Tibial artery (tissue), 4 donors: ENCODE measurements at regions not wholly inside any gene's neighbourhood (a gene's known extent, or its start where the extent isn't known, plus 50 kb on each side); places are given as distances from the start of the nearest gene placed in this dataset.

Source experiments
- DNase-seq, 2 donors: peaks; one replicate each; pipeline ENCODE4 v3.0.0-alpha.2; 2019
- H3K27ac ChIP-seq, 2 donors: fragments of 200-600 bp; sonication (generic) in 1 of 2; 1 replicate in 1 of 2; 2 replicates in 1 of 2; pipeline ENCODE4 v1.5.1; 2018 to 2019; ENCODE audit warnings: mild to moderate bottlenecking in 1 of 2
- H3K27me3 ChIP-seq, 2 donors: fragments of 200-600 bp; sonication (generic) in 1 of 2; one replicate each; pipeline versions ENCODE4 v1.5.1 to v1.6.0; 2016 to 2019
- H3K36me3 ChIP-seq, 3 donors: fragments of 200-600 bp; sonication (generic) in 2 of 3; one replicate each; pipeline ENCODE4 v1.5.1; 2016 to 2019; ENCODE audit warnings: mild to moderate bottlenecking in 2 of 3
- H3K4me1 ChIP-seq, 4 donors: fragments of 200-600 bp; sonication (generic) in 2 of 4; 1 replicate in 3 of 4; 2 replicates in 1 of 4; pipeline ENCODE4 v1.5.1; 2016 to 2019
- H3K4me3 ChIP-seq, 2 donors: fragments of 200-600 bp; sonication (generic) in 1 of 2; 1 replicate in 1 of 2; 2 replicates in 1 of 2; pipeline ENCODE4 v1.5.1; 2018 to 2019; ENCODE audit warnings: mild to moderate bottlenecking in 2 of 2
- H3K9me3 ChIP-seq, 3 donors: fragments of 200-600 bp; sonication (generic) in 1 of 3; one replicate each; pipeline ENCODE4 v1.5.1; 2016 to 2019
- intact Hi-C: fragments of 100-400 bp; cut with DNase I; formaldehyde crosslinking; loops from one replicate; pipeline ENCODE4 v1.15.0; 2023; ENCODE audit warnings: low total_unique reads
- TF ChIP-seq, protein P1 (sequence below), 2 experiments: fragments of 200-600 bp in 1 of 2; fragments of 450-650 bp in 1 of 2; IDR thresholded peaks; one replicate each; pipeline ENCODE4 v1.5.1; 2017 to 2019; ENCODE audit warnings: antibody characterized with exemption in 2 of 2, mild to moderate bottlenecking in 1 of 2, moderate library complexity in 1 of 2

DNA sequence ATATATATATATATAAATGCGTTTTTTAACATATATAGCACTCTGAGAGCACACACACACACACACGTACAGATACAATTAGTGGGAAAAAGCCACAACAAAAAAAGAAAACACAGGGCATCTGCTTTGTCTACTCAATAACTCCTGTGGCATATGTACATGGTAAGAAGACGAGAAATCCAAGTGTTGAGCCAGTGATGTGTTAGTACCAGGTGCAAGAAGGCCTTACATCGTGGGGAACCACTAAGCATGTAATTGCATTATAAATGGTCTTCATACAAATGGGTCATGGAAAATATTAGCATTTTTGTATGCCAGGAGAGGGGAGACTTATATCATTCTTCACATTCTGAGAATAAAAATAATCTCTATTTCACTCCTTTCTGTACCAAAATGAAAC is 62.7 kb upstream of the FAM47B start:
- TF ChIP-seq, protein P1, sequence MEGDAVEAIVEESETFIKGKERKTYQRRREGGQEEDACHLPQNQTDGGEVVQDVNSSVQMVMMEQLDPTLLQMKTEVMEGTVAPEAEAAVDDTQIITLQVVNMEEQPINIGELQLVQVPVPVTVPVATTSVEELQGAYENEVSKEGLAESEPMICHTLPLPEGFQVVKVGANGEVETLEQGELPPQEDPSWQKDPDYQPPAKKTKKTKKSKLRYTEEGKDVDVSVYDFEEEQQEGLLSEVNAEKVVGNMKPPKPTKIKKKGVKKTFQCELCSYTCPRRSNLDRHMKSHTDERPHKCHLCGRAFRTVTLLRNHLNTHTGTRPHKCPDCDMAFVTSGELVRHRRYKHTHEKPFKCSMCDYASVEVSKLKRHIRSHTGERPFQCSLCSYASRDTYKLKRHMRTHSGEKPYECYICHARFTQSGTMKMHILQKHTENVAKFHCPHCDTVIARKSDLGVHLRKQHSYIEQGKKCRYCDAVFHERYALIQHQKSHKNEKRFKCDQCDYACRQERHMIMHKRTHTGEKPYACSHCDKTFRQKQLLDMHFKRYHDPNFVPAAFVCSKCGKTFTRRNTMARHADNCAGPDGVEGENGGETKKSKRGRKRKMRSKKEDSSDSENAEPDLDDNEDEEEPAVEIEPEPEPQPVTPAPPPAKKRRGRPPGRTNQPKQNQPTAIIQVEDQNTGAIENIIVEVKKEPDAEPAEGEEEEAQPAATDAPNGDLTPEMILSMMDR (IDR thresholded peaks at IDR 0.05): no peak
- DNase-seq: no peak
- H3K4me1 ChIP-seq: peaks cover 0 to 10% (median 0%) of the 10 kb centered on the region in 4 donors
- intact Hi-C loops: no loop called here
- no peak overlapping the region for H3K4me3 ChIP-seq
- no peaks in the 10 kb centered on the region for H3K27me3 ChIP-seq
- H3K27ac ChIP-seq: no peak overlapping the region
- H3K9me3 ChIP-seq: no peaks in the 10 kb centered on the region
- H3K36me3 ChIP-seq: no peaks in the 10 kb centered on the region

DNA sequence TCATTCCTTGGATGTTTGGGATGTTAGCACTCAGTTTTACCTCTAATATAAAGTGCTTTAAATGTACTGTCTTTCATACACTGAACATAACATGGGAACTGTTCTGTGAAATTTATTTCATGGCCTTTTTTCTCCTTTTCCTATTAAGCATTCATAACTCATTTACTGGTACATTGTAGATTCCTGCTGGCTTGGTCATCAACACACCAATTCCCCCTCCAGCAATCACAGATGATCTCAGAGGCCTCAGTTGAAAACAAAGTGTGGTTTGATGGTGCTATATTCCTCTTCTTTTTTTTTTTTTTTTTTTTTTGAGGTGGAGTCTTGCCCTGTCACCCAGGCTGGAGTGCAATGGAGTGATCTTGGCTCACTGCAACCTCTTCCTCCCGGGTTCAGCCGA is 61.9 kb upstream of the FAM47B start:
- no peaks in the 10 kb centered on the region for H3K27me3 ChIP-seq
- intact Hi-C loops: no loop called here
- TF ChIP-seq, protein P1 (IDR thresholded peaks at IDR 0.05): no peak

DNA sequence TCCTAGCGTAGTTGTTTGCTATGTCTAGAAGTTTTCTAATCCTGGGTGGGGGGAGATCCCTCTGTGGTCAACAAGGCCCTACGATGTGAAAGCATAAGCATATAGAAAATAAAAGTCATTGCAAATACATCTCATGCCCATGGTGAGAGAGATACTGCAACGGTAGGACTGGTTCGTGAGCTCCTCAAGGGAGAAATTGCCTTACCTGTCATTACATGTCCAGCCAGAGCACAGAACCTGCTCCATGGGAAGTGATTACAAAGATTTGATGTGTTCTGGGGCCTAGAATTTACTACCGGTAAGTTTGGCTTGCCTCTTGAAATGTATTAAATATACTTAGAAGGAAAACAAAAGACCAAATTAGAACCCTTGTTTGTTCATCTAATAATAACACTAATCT is 60.9 kb upstream of the FAM47B start:
- Histone ChIP-seq H3K27ac (no peak overlapping the region), H3K4me1 (peaks cover 0 to 10% (median 0%) of the 10 kb centered on the region in 4 donors), H3K36me3 (no peaks in the 10 kb centered on the region), H3K9me3 (no peaks in the 10 kb centered on the region), H3K27me3 (no peaks in the 10 kb centered on the region), H3K4me3 (no peak overlapping the region)
- TF ChIP-seq, protein P1 (IDR thresholded peaks at IDR 0.05): no peak
- no peak for DNase-seq
- intact Hi-C loops: no loop called here

More for the DNA sequence above, 61.9 kb upstream of the FAM47B start:
- Histone ChIP-seq H3K27ac (no peak overlapping the region), H3K4me1 (peaks cover 0 to 8% (median 0%) of the 10 kb centered on the region in 4 donors), H3K4me3 (no peak overlapping the region), H3K36me3 (no peaks in the 10 kb centered on the region), H3K9me3 (no peaks in the 10 kb centered on the region)
- no peak for DNase-seq

DNA sequence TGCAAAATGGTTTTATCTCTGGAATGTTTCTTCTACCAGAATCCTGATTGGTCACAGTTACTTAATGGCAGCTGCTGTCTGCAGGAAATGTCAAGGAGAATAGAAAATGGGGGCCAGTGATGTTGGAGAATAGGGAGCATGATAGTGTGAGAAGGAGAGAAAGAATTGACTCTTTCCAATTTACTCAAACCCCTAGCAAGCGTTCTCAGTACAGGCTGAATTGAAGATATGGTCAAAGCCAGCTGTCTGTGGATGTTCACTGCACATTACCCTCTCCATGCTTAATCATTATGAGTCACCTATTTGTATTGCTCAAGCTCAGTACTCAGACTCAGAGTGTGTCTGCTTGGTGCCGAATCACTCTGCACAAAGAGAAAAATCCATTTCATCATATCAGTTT is 57.8 kb upstream of the FAM47B start:
- TF ChIP-seq, protein P1 (IDR thresholded peaks at IDR 0.05): no peak
- Histone ChIP-seq H3K36me3 (no peaks in the 10 kb centered on the region), H3K4me3 (no peak overlapping the region), H3K27ac (no peak overlapping the region), H3K4me1 (peaks cover 0 to 10% (median 0%) of the 10 kb centered on the region in 4 donors), H3K27me3 (no peaks in the 10 kb centered on the region), H3K9me3 (no peaks in the 10 kb centered on the region)
- DNase-seq: no peak
- intact Hi-C loops: no loop called here

DNA sequence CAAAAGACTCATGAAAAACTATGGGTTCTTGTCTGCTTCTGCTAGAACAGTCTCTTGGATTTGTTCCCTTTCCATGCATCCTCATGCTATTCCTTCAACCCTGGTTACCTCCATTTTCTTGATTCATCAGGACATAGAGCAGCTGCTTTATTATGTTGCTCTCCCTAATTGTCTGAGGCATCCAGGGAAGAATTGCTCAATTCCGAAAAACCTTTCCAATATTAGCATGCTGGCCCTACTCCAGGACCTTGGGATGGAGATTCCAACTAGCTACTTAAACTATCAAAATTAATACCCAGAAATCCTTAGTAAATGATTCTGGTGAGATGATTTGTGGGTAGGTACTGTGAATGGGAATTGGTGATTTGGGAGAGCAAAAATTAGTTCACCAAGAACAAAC is 56.6 kb upstream of the FAM47B start:
- H3K4me3 ChIP-seq: no peak overlapping the region
- TF ChIP-seq, protein P1 (IDR thresholded peaks at IDR 0.05): no peak
- H3K9me3 ChIP-seq: no peaks in the 10 kb centered on the region
- no peak overlapping the region for H3K27ac ChIP-seq
- no peaks in the 10 kb centered on the region for H3K36me3 ChIP-seq
- no peak for DNase-seq
- intact Hi-C loops: no loop called here
- H3K27me3 ChIP-seq: no peaks in the 10 kb centered on the region
- H3K4me1 ChIP-seq: peaks cover 0 to 10% (median 0%) of the 10 kb centered on the region in 4 donors

DNA sequence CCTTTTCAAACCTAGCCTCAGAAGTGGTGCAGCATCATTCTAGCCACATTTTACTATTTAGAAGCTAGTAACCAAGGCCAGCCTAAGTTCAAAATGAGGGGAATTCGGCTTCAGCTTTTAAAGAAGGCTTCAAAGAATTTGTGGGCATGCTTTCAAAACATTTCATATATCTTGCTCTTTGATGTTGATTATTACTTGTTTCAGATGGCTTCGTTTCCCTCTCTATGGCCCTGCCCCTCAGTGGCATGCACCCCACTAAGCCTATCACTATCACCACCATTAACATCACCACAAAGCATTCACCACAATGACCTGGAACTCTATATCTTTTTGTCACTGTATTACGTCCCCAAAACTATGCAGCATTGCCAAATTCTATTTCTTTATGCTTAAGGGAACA is 51.2 kb upstream of the FAM47B start:
- H3K4me3 ChIP-seq: no peak overlapping the region
- no peaks in the 10 kb centered on the region for H3K9me3 ChIP-seq
- H3K4me1 ChIP-seq: no peaks in the 10 kb centered on the region
- intact Hi-C loops: no loop called here
- TF ChIP-seq, protein P1 (IDR thresholded peaks at IDR 0.05): no peak
- no peaks in the 10 kb centered on the region for H3K27me3 ChIP-seq
- no peak for DNase-seq
- no peaks in the 10 kb centered on the region for H3K36me3 ChIP-seq
- H3K27ac ChIP-seq: no peak overlapping the region
